BE2C (cell line): ENCODE measurements at regions not wholly inside any gene's neighbourhood (a gene's known extent, or its start where the extent isn't known, plus 50 kb on each side); places are given as distances from the start of the nearest gene placed in this dataset.

ENCODE experiments used
- DNase-seq: peaks from one replicate; pipeline ENCODE4 v3.0.0-alpha.2; 2020
- H3K27me3 ChIP-seq: fragments of 250-450 bp; sonication (Bioruptor Pico); 2 replicates; pipeline ENCODE4 v1.5.1; 2020; ENCODE audit warnings: mild to moderate bottlenecking
- H3K36me3 ChIP-seq: fragments of 250-450 bp; sonication (Bioruptor Pico); 2 replicates; pipeline ENCODE4 v1.5.1; 2020; ENCODE audit warnings: mild to moderate bottlenecking
- H3K4me1 ChIP-seq: fragments of 250-450 bp; sonication (Bioruptor Pico); 2 replicates; pipeline ENCODE4 v1.5.1; 2020
- H3K4me3 ChIP-seq: 2 replicates; pipeline ENCODE4 v1.5.1; 2011; ENCODE audit warnings: low read depth, low read length
- H3K9me3 ChIP-seq: fragments of 250-450 bp; sonication (Bioruptor Pico); 2 replicates; pipeline ENCODE4 v1.5.1; 2020
- CTCF ChIP-seq: IDR thresholded peaks from 2 replicates; pipeline ENCODE4 v1.5.1; 2012; ENCODE audit warnings: mild to moderate bottlenecking, low read depth, low read length

GRCh38 chr9:105873801-105874200 lies 179.5 kb downstream of the TMEM38B start:
- no peak for TF ChIP-seq CTCF
- no peak for DNase-seq
- no peaks in the 10 kb centered on the region for H3K36me3 ChIP-seq
- H3K27me3 ChIP-seq, result no peaks in the 10 kb centered on the region
- H3K4me1 ChIP-seq, result no peaks in the 10 kb centered on the region
- H3K4me3 ChIP-seq, result no peak overlapping the region
- no peaks in the 10 kb centered on the region for H3K9me3 ChIP-seq

GRCh38 chr9:105877721-105878120 lies 183.4 kb downstream of the TMEM38B start:
- H3K9me3 ChIP-seq, result no peaks in the 10 kb centered on the region
- no peak for TF ChIP-seq CTCF
- no peaks in the 10 kb centered on the region for H3K27me3 ChIP-seq
- no peak overlapping the region for H3K4me3 ChIP-seq
- no peaks in the 10 kb centered on the region for H3K4me1 ChIP-seq
- H3K36me3 ChIP-seq, result no peaks in the 10 kb centered on the region
- DNase-seq, result peak; percentile 25

GRCh38 chr9:105879181-105879580 lies 184.8 kb downstream of the TMEM38B start:
- Histone ChIP-seq H3K36me3 (no peaks in the 10 kb centered on the region), H3K9me3 (no peaks in the 10 kb centered on the region), H3K4me1 (no peaks in the 10 kb centered on the region), H3K4me3 (no peak overlapping the region), H3K27me3 (no peaks in the 10 kb centered on the region)
- no peak for TF ChIP-seq CTCF
- DNase-seq, result no peak

- Histone ChIP-seq H3K36me3 (no peaks in the 10 kb centered on the region), H3K27me3 (no peaks in the 10 kb centered on the region), H3K4me1 (no peaks in the 10 kb centered on the region), H3K4me3 (no peak overlapping the region), H3K9me3 (no peaks in the 10 kb centered on the region)
- no peak for TF ChIP-seq CTCF
- no peak for DNase-seq
Observed at GRCh38 chr9:105880517-105880916, 186.2 kb downstream of the TMEM38B start.

- Histone ChIP-seq H3K4me3 (no peak overlapping the region), H3K9me3 (no peaks in the 10 kb centered on the region), H3K4me1 (no peaks in the 10 kb centered on the region), H3K27me3 (no peaks in the 10 kb centered on the region; the same call in 1 of the 2 replicates), H3K36me3 (no peaks in the 10 kb centered on the region)
- DNase-seq, result no peak
- TF ChIP-seq CTCF, result no peak
Observed at GRCh38 chr9:105881021-105881420, 186.7 kb downstream of the TMEM38B start.

- peak; percentile 98 for TF ChIP-seq CTCF
- no peaks in the 10 kb centered on the region for H3K4me1 ChIP-seq
- H3K9me3 ChIP-seq, result no peaks in the 10 kb centered on the region
- DNase-seq, result peak; percentile 68
- no peaks in the 10 kb centered on the region; the same call in 1 of the 2 replicates for H3K27me3 ChIP-seq
- no peak overlapping the region for H3K4me3 ChIP-seq
- H3K36me3 ChIP-seq, result no peaks in the 10 kb centered on the region
Observed at GRCh38 chr9:105881654-105882349, 187.5 kb downstream of the TMEM38B start.
